ENCODE measurements at regions not wholly inside any gene's neighbourhood (a gene's known extent, or its start where the extent isn't known, plus 50 kb on each side); places are given as distances from the start of the nearest gene placed in this dataset.

DNA sequence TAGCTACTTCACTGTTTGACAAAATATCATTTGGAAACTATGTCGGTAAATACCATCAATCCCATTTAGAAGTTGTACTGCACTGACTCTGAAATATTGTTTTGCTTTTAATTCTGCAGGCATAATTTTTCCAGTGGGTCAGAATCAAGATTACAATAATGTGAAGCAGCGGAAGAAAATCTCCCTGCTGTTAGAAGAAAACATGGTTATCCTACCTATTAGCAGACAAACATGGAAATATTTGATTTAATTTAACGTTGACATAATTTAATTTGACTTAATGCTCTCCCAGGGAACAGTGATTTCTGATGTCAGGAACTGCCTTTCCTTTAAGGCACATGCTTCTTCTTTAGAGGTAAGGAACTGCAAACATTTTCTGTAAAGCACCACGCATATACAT, 634.0 kb downstream of the LTN1 start:
- no peak overlapping the region for H3K27ac ChIP-seq (ENCODE audit: low read depth, low read length)
- H3K4me2 ChIP-seq (ENCODE audit: low read length) = no peak overlapping the region
- no peaks in the 10 kb centered on the region for H3K4me1 ChIP-seq (ENCODE audit: insufficient read depth, low read length)
- no peaks in the 10 kb centered on the region for H3K9me3 Mint-ChIP-seq (ENCODE audit: unreplicated experiment)
- H3K36me3 Mint-ChIP-seq (ENCODE audit: low read depth, unreplicated experiment) = no peaks in the 10 kb centered on the region
- H3K9me3 ChIP-seq (ENCODE audit: insufficient read depth, low read depth, low read length) = no peaks in the 10 kb centered on the region
- H3K27me3 Mint-ChIP-seq (ENCODE audit: low read depth, unreplicated experiment) = no peaks in the 10 kb centered on the region
- FAIRE-seq = no peak
- H3K4me3 Mint-ChIP-seq (ENCODE audit: unreplicated experiment) = no peak overlapping the region
- no peaks in the 10 kb centered on the region for H3K36me3 ChIP-seq (ENCODE audit: insufficient read depth, low read length)
- H3K4me1 Mint-ChIP-seq (ENCODE audit: low read depth, unreplicated experiment) = no peaks in the 10 kb centered on the region
- H2AFZ ChIP-seq (ENCODE audit: low read depth, low read length) = no peak overlapping the region
- H3K9ac ChIP-seq (ENCODE audit: low read length) = no peak overlapping the region
- DNase-seq (ENCODE audit: low read depth) = no peak
- H3K4me3 ChIP-seq (ENCODE audit: insufficient read depth, low read depth, low read length) = no peak overlapping the region
- H3K27me3 ChIP-seq (ENCODE audit: insufficient read depth, low read length) = no peaks in the 10 kb centered on the region
- no peak for TF ChIP-seq EZH2 (IDR thresholded peaks at IDR 0.05; ENCODE audit: insufficient read depth, low read length)
- TF ChIP-seq, protein P1, sequence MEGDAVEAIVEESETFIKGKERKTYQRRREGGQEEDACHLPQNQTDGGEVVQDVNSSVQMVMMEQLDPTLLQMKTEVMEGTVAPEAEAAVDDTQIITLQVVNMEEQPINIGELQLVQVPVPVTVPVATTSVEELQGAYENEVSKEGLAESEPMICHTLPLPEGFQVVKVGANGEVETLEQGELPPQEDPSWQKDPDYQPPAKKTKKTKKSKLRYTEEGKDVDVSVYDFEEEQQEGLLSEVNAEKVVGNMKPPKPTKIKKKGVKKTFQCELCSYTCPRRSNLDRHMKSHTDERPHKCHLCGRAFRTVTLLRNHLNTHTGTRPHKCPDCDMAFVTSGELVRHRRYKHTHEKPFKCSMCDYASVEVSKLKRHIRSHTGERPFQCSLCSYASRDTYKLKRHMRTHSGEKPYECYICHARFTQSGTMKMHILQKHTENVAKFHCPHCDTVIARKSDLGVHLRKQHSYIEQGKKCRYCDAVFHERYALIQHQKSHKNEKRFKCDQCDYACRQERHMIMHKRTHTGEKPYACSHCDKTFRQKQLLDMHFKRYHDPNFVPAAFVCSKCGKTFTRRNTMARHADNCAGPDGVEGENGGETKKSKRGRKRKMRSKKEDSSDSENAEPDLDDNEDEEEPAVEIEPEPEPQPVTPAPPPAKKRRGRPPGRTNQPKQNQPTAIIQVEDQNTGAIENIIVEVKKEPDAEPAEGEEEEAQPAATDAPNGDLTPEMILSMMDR (IDR thresholded peaks at IDR 0.05; ENCODE audit: insufficient read depth, low read depth, low read length) = no peak
- no peak overlapping the region for H3K27ac Mint-ChIP-seq (ENCODE audit: unreplicated experiment)
- no peaks in the 10 kb centered on the region for H3K79me2 ChIP-seq (ENCODE audit: insufficient read depth, low read length)
- no peaks in the 10 kb centered on the region for H4K20me1 ChIP-seq (ENCODE audit: insufficient read depth, low read length)

GRCh38 chr21:28358170-28358569, 634.5 kb downstream of the LTN1 start:
- no peak overlapping the region for H3K27ac ChIP-seq (ENCODE audit: low read depth, low read length)
- FAIRE-seq (no peak), DNase-seq (ENCODE audit: low read depth) (no peak)
- H3K9me3 ChIP-seq (ENCODE audit: insufficient read depth, low read depth, low read length) = no peaks in the 10 kb centered on the region
- no peaks in the 10 kb centered on the region for H3K4me1 ChIP-seq (ENCODE audit: insufficient read depth, low read length)
- no peaks in the 10 kb centered on the region for H3K36me3 ChIP-seq (ENCODE audit: insufficient read depth, low read length)
- H2AFZ ChIP-seq (ENCODE audit: low read depth, low read length) = no peak overlapping the region
- no peaks in the 10 kb centered on the region for H3K79me2 ChIP-seq (ENCODE audit: insufficient read depth, low read length)
- no peaks in the 10 kb centered on the region for H4K20me1 ChIP-seq (ENCODE audit: insufficient read depth, low read length)
- no peaks in the 10 kb centered on the region for H3K27me3 ChIP-seq (ENCODE audit: insufficient read depth, low read length)
- no peak overlapping the region for H3K9ac ChIP-seq (ENCODE audit: low read length)
- no peak for TF ChIP-seq EZH2 (IDR thresholded peaks at IDR 0.05; ENCODE audit: insufficient read depth, low read length)
- TF ChIP-seq, protein P1 (IDR thresholded peaks at IDR 0.05; ENCODE audit: insufficient read depth, low read depth, low read length) = no peak
- H3K27ac Mint-ChIP-seq (ENCODE audit: unreplicated experiment) = no peak overlapping the region
- no peaks in the 10 kb centered on the region for H3K9me3 Mint-ChIP-seq (ENCODE audit: unreplicated experiment)
- no peaks in the 10 kb centered on the region for H3K27me3 Mint-ChIP-seq (ENCODE audit: low read depth, unreplicated experiment)
- H3K4me3 ChIP-seq (ENCODE audit: insufficient read depth, low read depth, low read length) = no peak overlapping the region
- H3K36me3 Mint-ChIP-seq (ENCODE audit: low read depth, unreplicated experiment) = no peaks in the 10 kb centered on the region
- H3K4me2 ChIP-seq (ENCODE audit: low read length) = no peak overlapping the region
- H3K4me1 Mint-ChIP-seq (ENCODE audit: low read depth, unreplicated experiment) = no peaks in the 10 kb centered on the region
- no peak overlapping the region for H3K4me3 Mint-ChIP-seq (ENCODE audit: unreplicated experiment)

DNA sequence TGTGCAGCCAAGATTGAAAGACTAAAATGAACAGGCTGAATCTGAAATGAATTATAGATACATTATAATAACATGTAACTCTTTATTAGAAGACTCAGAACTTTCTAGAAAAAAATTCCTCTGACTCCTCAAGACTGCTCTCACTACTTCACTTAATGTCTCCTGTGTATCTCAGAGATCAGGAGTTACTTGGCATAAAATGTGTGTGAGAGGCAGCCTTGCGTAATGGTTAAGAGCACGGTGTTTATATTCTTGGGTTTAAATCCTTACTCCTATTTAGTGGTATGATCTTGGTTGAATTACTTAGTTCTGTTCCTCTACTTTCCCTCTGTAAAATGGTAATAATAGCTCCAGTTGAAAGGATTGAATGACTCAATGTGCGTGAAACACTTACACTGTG, 634.9 kb downstream of the LTN1 start:
- FAIRE-seq (no peak), DNase-seq (ENCODE audit: low read depth) (no peak)
- Mint-ChIP-seq H3K4me1 (ENCODE audit: low read depth, unreplicated experiment) (no peaks in the 10 kb centered on the region), H3K9me3 (ENCODE audit: unreplicated experiment) (no peaks in the 10 kb centered on the region), H3K27me3 (ENCODE audit: low read depth, unreplicated experiment) (no peaks in the 10 kb centered on the region), H3K4me3 (ENCODE audit: unreplicated experiment) (no peak overlapping the region), H3K27ac (ENCODE audit: unreplicated experiment) (no peak overlapping the region), H3K36me3 (ENCODE audit: low read depth, unreplicated experiment) (no peaks in the 10 kb centered on the region)
- TF ChIP-seq EZH2 (IDR thresholded peaks at IDR 0.05; ENCODE audit: insufficient read depth, low read length) = no peak
- TF ChIP-seq, protein P1 (IDR thresholded peaks at IDR 0.05; ENCODE audit: insufficient read depth, low read depth, low read length) = no peak
- no peak overlapping the region for H3K9ac ChIP-seq (ENCODE audit: low read length)
- H2AFZ ChIP-seq (ENCODE audit: low read depth, low read length) = no peak overlapping the region
- H3K27ac ChIP-seq (ENCODE audit: low read depth, low read length) = no peak overlapping the region
- H3K79me2 ChIP-seq (ENCODE audit: insufficient read depth, low read length) = no peaks in the 10 kb centered on the region
- H3K4me2 ChIP-seq (ENCODE audit: low read length) = no peak overlapping the region
- H3K4me3 ChIP-seq (ENCODE audit: insufficient read depth, low read depth, low read length) = no peak overlapping the region
- H4K20me1 ChIP-seq (ENCODE audit: insufficient read depth, low read length) = no peaks in the 10 kb centered on the region
- no peaks in the 10 kb centered on the region for H3K4me1 ChIP-seq (ENCODE audit: insufficient read depth, low read length)
- H3K27me3 ChIP-seq (ENCODE audit: insufficient read depth, low read length) = no peaks in the 10 kb centered on the region
- H3K36me3 ChIP-seq (ENCODE audit: insufficient read depth, low read length) = no peaks in the 10 kb centered on the region
- H3K9me3 ChIP-seq (ENCODE audit: insufficient read depth, low read depth, low read length) = no peaks in the 10 kb centered on the region
